WTC11 (cell line): ENCODE measurements at regions not wholly inside any gene's neighbourhood (a gene's known extent, or its start where the extent isn't known, plus 50 kb on each side); places are given as distances from the start of the nearest gene placed in this dataset.

Experiments
- ESRRA ChIP-seq: sonication (generic); formaldehyde crosslinking; IDR thresholded peaks from 2 replicates; pipeline ENCODE4 v1.8.1; 2022; ENCODE audit warnings: mild to moderate bottlenecking, missing genetic modification reagents, borderline replicate concordance
- SMAD3 ChIP-seq: sonication (generic); formaldehyde crosslinking; IDR thresholded peaks from 2 replicates; pipeline ENCODE4 v1.8.0; 2022; ENCODE audit warnings: missing genetic modification reagents, mild to moderate bottlenecking, borderline replicate concordance
- TEAD4 ChIP-seq: sonication (generic); formaldehyde crosslinking; IDR thresholded peaks from 2 replicates; pipeline ENCODE4 v1.8.0; 2022; ENCODE audit warnings: mild to moderate bottlenecking, missing genetic modification reagents
- ZNF416 ChIP-seq: fragments of 250-450 bp; sonication (Bioruptor Pico); IDR thresholded peaks from 2 replicates; pipeline ENCODE4 v1.9.0; 2021; ENCODE audit warnings: mild to moderate bottlenecking, inconsistent platforms
- TF ChIP-seq, protein P1 (sequence below): fragments of 200-600 bp; IDR thresholded peaks from 2 replicates; pipeline ENCODE4 v1.8.0; 2022; ENCODE audit warnings: antibody characterized with exemption

DNA sequence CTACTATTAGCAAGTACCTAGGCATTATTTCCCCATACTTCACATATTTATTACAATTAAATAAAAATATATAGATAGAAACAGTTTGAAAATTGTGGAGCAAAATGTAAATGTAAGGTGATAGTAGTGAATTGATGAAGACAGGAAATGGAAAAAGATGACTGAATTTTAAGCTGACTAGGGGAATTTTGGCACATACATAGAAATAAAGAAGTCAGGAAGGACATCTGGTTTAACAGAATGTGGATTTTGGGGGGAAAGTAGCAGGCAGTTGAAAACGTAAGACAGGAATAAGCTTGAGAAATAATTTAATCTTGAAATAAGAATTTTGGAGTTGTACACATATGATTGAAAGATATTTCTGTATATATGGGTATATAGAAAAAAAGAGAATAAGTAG, 701.7 kb upstream of the CITED2 start:
- TF ChIP-seq ZNF416 (CRISPR knock-in tag), result no peak
- TF ChIP-seq, protein P1, sequence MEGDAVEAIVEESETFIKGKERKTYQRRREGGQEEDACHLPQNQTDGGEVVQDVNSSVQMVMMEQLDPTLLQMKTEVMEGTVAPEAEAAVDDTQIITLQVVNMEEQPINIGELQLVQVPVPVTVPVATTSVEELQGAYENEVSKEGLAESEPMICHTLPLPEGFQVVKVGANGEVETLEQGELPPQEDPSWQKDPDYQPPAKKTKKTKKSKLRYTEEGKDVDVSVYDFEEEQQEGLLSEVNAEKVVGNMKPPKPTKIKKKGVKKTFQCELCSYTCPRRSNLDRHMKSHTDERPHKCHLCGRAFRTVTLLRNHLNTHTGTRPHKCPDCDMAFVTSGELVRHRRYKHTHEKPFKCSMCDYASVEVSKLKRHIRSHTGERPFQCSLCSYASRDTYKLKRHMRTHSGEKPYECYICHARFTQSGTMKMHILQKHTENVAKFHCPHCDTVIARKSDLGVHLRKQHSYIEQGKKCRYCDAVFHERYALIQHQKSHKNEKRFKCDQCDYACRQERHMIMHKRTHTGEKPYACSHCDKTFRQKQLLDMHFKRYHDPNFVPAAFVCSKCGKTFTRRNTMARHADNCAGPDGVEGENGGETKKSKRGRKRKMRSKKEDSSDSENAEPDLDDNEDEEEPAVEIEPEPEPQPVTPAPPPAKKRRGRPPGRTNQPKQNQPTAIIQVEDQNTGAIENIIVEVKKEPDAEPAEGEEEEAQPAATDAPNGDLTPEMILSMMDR, result no peak
- TF ChIP-seq ESRRA (CRISPR knock-in tag), result no peak
- no peak for TF ChIP-seq TEAD4
- TF ChIP-seq SMAD3 (CRISPR knock-in tag), result no peak
